GM23338 (cell line): ENCODE measurements at regions not wholly inside any gene's neighbourhood (a gene's known extent, or its start where the extent isn't known, plus 50 kb on each side); places are given as distances from the start of the nearest gene placed in this dataset.

ENCODE experiments used
- CREB1 ChIP-seq: fragments of 250-450 bp; sonication (Bioruptor Pico); IDR thresholded peaks from 2 replicates; pipeline ENCODE4 v1.5.0; 2020; ENCODE audit warnings: low read depth, mild to moderate bottlenecking, moderate library complexity
- EZH2 ChIP-seq: fragments of 200-600 bp; sonication (generic); IDR thresholded peaks from one replicate; pipeline ENCODE4 v1.8.0; 2017; ENCODE audit warnings: antibody characterized with exemption, mild to moderate bottlenecking, low read depth; ENCODE audit not compliant: unreplicated experiment
- EZH2phosphoT487 ChIP-seq: fragments of 200-600 bp; sonication (generic); IDR thresholded peaks from one replicate; pipeline ENCODE4 v1.8.1; 2018; ENCODE audit warnings: antibody characterized with exemption; ENCODE audit not compliant: unreplicated experiment
- JUNB ChIP-seq: IDR thresholded peaks from one replicate; pipeline ENCODE4 v1.6.1; 2016; ENCODE audit warnings: antibody characterized with exemption; ENCODE audit not compliant: unreplicated experiment
- POLR2AphosphoS5 ChIP-seq: IDR thresholded peaks from 2 replicates; pipeline ENCODE4 v1.6.1; 2016; ENCODE audit warnings: antibody characterized with exemption, low read depth
- STAT1 ChIP-seq: IDR thresholded peaks from one replicate; pipeline ENCODE4 v1.6.1; 2016; ENCODE audit warnings: antibody characterized with exemption; ENCODE audit not compliant: unreplicated experiment
- TF ChIP-seq, protein P1 (sequence below), 2 experiments: fragments of 200-600 bp in 1 of 2; sonication (generic) in 1 of 2; conservative IDR thresholded peaks; 2 replicates each; pipeline versions ENCODE4 v1.5.1 to v1.6.1; 2016 to 2017; ENCODE audit warnings: antibody characterized with exemption in 2 of 2, low read depth in 2 of 2, mild to moderate bottlenecking in 2 of 2, moderate library complexity in 1 of 2
- TF ChIP-seq, protein P2 (sequence below): IDR thresholded peaks from one replicate; pipeline ENCODE4 v1.6.1; 2018; ENCODE audit warnings: antibody characterized with exemption; ENCODE audit not compliant: unreplicated experiment

DNA sequence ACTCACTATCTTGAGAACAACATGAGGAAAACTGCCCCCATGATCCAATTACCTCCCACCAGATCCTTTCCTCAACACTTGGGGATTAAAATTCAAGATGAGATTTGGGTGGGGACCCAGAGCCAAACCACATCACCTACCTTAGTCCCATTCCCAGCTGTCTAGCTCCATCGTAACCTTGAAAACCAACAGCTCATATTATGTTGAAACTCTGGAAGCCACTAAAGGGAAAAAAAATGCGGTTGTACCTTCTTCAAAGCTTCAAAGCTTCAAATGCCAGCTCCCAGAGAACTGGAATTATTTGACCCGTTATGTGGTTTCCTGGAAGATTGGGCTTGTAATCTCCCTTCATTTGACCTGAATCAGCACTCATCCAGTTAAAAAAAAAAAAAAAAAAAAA, 223.1 kb upstream of the GPC6 start:
- TF ChIP-seq EZH2 (no peak), JUNB (no peak), EZH2phosphoT487 (no peak), POLR2AphosphoS5 (no peak), STAT1 (no peak), CREB1 (CRISPR knock-in tag) (no peak)
- TF ChIP-seq, protein P1, sequence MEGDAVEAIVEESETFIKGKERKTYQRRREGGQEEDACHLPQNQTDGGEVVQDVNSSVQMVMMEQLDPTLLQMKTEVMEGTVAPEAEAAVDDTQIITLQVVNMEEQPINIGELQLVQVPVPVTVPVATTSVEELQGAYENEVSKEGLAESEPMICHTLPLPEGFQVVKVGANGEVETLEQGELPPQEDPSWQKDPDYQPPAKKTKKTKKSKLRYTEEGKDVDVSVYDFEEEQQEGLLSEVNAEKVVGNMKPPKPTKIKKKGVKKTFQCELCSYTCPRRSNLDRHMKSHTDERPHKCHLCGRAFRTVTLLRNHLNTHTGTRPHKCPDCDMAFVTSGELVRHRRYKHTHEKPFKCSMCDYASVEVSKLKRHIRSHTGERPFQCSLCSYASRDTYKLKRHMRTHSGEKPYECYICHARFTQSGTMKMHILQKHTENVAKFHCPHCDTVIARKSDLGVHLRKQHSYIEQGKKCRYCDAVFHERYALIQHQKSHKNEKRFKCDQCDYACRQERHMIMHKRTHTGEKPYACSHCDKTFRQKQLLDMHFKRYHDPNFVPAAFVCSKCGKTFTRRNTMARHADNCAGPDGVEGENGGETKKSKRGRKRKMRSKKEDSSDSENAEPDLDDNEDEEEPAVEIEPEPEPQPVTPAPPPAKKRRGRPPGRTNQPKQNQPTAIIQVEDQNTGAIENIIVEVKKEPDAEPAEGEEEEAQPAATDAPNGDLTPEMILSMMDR (conservative IDR thresholded peaks at IDR 0.05; ENCODE audit: low read depth in 2 of 2), result no peak
- TF ChIP-seq, protein P2, sequence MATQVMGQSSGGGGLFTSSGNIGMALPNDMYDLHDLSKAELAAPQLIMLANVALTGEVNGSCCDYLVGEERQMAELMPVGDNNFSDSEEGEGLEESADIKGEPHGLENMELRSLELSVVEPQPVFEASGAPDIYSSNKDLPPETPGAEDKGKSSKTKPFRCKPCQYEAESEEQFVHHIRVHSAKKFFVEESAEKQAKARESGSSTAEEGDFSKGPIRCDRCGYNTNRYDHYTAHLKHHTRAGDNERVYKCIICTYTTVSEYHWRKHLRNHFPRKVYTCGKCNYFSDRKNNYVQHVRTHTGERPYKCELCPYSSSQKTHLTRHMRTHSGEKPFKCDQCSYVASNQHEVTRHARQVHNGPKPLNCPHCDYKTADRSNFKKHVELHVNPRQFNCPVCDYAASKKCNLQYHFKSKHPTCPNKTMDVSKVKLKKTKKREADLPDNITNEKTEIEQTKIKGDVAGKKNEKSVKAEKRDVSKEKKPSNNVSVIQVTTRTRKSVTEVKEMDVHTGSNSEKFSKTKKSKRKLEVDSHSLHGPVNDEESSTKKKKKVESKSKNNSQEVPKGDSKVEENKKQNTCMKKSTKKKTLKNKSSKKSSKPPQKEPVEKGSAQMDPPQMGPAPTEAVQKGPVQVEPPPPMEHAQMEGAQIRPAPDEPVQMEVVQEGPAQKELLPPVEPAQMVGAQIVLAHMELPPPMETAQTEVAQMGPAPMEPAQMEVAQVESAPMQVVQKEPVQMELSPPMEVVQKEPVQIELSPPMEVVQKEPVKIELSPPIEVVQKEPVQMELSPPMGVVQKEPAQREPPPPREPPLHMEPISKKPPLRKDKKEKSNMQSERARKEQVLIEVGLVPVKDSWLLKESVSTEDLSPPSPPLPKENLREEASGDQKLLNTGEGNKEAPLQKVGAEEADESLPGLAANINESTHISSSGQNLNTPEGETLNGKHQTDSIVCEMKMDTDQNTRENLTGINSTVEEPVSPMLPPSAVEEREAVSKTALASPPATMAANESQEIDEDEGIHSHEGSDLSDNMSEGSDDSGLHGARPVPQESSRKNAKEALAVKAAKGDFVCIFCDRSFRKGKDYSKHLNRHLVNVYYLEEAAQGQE, result no peak
